ENCODE measurements at regions not wholly inside any gene's neighbourhood (a gene's known extent, or its start where the extent isn't known, plus 50 kb on each side); places are given as distances from the start of the nearest gene placed in this dataset.
"Not testable (repeated sequence)": the region's sequence is repeated elsewhere in the genome, so short reads cannot be mapped to it uniquely, and the experiment has no call there.

- no peak for TF ChIP-seq CTCF (IDR thresholded peaks at IDR 0.05)
- intact Hi-C loops (cut with DNase I): no loop called here
- Histone ChIP-seq H3K4me1 (no peaks in the 10 kb centered on the region), H3K9me3 (no peaks in the 10 kb centered on the region), H3K27me3 (peaks cover 0 to 19% (median 5%) of the 10 kb centered on the region in 7 donors), H3K4me3 (no peak overlapping the region), H3K36me3 (no peaks in the 10 kb centered on the region), H3K27ac (no peak overlapping the region)
- no peak for DNase-seq
- no peak for ATAC-seq
- 85 to 87% methylated on average over 4 of the region's 4 CpGs for WGBS, 2 donors
Observed at GRCh38 chr11:46176421-46176820, 55.2 kb upstream of the PHF21A start.

GRCh38 chr11:46175401-46176002 lies 54.2 kb upstream of the PHF21A start:
- 78 to 82% methylated on average over 7 of the region's 7 CpGs for WGBS, 2 donors
- DNase-seq (no peak), ATAC-seq (no peak)
- no peaks in the 10 kb centered on the region for H3K9me3 ChIP-seq
- no peaks in the 10 kb centered on the region for H3K36me3 ChIP-seq
- no peaks in the 10 kb centered on the region for H3K4me1 ChIP-seq
- no peak for TF ChIP-seq CTCF (IDR thresholded peaks at IDR 0.05)
- H3K27me3 ChIP-seq: peaks cover 0 to 20% (median 5%) of the 10 kb centered on the region in 7 donors
- no peak overlapping the region for H3K27ac ChIP-seq
- no peak overlapping the region for H3K4me3 ChIP-seq
- intact Hi-C loops (cut with DNase I): no loop called here

- H3K4me1 ChIP-seq; H3K36me3 ChIP-seq; H3K9me3 ChIP-seq; H3K4me3 ChIP-seq; intact Hi-C loops (cut with DNase I); ATAC-seq; DNase-seq; H3K27ac ChIP-seq: not testable (repeated sequence)
- WGBS, 2 donors: 70 to 71% methylated on average over 7 of the region's 7 CpGs
- peaks cover 0 to 31% (median 7%) of the 10 kb centered on the region in 7 donors for H3K27me3 ChIP-seq
Observed at GRCh38 chr11:46171693-46172092, 50.4 kb upstream of the PHF21A start.

Measured in heart right ventricle (tissue), 16 donors.